ENCODE measurements at regions not wholly inside any gene's neighbourhood (a gene's known extent, or its start where the extent isn't known, plus 50 kb on each side); places are given as distances from the start of the nearest gene placed in this dataset.

DNA sequence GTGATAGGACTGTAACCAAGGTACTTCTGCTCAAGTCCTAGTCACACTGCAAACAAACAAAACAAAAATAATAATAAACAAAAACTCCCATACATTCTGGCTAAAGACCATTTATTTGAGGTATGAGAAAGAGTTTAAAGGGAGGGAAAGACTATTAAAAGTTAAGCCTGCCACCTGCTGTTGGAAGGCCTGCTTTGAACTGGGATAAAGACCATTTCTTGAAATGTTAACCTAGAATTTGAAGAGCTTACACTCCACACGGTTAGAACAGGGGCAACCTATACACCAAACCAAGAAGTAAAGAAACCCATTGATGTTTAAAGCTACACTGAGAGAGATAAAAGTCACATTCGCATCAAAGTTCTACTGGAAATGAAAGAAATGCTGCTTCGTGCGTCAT is 548.7 kb upstream of the DIPK2B start (continued):
- TF ChIP-seq MAZ (CRISPR knock-in tag; conservative IDR thresholded peaks at IDR 0.05 in 1 of 2, IDR thresholded peaks at IDR 0.05 in 1 of 2): no peak
- no peak for TF ChIP-seq KHSRP (IDR thresholded peaks at IDR 0.05)

DNA sequence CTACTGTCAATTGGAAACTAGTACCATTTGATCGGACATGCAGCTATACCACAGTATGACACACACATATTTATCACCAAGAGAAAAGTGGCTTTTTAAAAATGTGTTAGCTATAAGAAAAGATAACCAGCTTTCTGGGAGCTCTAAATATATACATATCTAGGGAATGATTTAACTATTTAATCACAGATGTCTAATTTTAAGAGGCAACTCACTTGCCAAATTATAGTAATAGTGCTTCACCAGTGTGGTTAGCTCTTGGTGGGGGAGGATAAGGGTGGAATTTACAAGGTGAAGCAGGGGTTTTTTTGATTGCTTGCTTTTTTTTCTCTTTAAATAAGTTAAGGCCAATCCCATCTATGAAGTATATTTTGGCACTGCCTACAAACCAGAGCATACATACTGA is 547.7 kb upstream of the DIPK2B start:
- ATAC-seq (no peak), FAIRE-seq (no peak), DNase-seq (ENCODE audit: extremely low read depth in 1 of 4, low spot score in 3 of 4) (no peak)
- Histone ChIP-seq H3K36me3 (ENCODE audit: control insufficient read depth, insufficient read depth, low read length) (peaks cover 4% of the 10 kb centered on the region; the same call in 1 of the 3 replicates), H3K4me2 (ENCODE audit: insufficient read depth, low read length) (no peak overlapping the region), H3K4me3 (no peak overlapping the region), H3K9ac (ENCODE audit: insufficient read depth in 1 of 2, low read depth in 2 of 2, low read length in 2 of 2) (no peak overlapping the region), H3K27me3 (ENCODE audit: control insufficient read depth in 2 of 2, insufficient read depth in 2 of 2, low read length in 2 of 2) (no peaks in the 10 kb centered on the region), H3K9me3 (replicated peaks; ENCODE audit: control insufficient read depth, insufficient read depth, low read depth, low read length) (no peaks in the 10 kb centered on the region), H2AFZ (ENCODE audit: low read depth, low read length) (no peak overlapping the region), H3K79me2 (ENCODE audit: control insufficient read depth, insufficient read depth, low read length) (no peaks in the 10 kb centered on the region), H3K4me1 (replicated peaks in 1 of 2; ENCODE audit: control insufficient read depth in 2 of 2, insufficient read depth in 2 of 2, low read length in 2 of 2) (no peaks in the 10 kb centered on the region), H3K27ac (ENCODE audit: extremely low read depth, low read depth, low read length) (no peak overlapping the region), H3K9me1 (ENCODE audit: control insufficient read depth, insufficient read depth, low read length) (no peaks in the 10 kb centered on the region), H4K20me1 (replicated peaks; ENCODE audit: control insufficient read depth, insufficient read depth, low read length) (no peaks in the 10 kb centered on the region)
- ChIA-PET CTCF (ENCODE audit: low intra/inter-chr PET ratio) (no interaction called here), POLR2A (no interaction called here)
- intact Hi-C loops (cut with micrococcal nuclease) (no loop called here), in situ Hi-C loops (cut with MboI) (no loop called here)
- WGBS (ENCODE audit: insufficient coverage, low coverage, missing lambda C conversion rate): 29% methylated on average over 1 of the region's 1 CpG
- BruUV-seq (replicated peaks): no TSS peak
- TF ChIP-seq, protein P1, sequence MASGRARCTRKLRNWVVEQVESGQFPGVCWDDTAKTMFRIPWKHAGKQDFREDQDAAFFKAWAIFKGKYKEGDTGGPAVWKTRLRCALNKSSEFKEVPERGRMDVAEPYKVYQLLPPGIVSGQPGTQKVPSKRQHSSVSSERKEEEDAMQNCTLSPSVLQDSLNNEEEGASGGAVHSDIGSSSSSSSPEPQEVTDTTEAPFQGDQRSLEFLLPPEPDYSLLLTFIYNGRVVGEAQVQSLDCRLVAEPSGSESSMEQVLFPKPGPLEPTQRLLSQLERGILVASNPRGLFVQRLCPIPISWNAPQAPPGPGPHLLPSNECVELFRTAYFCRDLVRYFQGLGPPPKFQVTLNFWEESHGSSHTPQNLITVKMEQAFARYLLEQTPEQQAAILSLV (tag; IDR thresholded peaks at IDR 0.05): no peak

DNA sequence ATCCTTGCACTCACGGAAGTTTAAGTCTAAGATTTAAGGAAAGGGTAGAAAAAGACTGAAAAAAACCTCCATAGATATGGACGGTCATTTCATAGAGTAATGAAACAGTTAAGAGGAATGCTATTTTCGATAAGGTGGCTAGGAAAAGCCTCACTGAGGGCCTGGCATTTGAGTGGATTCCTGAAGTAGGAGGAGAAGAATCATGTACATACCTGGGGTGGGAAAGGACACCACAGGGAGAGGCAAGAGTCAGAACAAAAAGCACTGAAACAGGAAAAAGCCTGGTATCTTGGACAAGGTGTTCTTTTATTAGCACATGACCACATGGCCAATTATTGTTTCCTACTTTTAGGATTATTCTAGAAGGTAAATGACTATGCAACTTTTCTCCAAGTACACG is 547.2 kb upstream of the DIPK2B start:
- Histone ChIP-seq H4K20me1 (replicated peaks; ENCODE audit: control insufficient read depth, insufficient read depth, low read length) (no peaks in the 10 kb centered on the region), H3K4me3 (no peak overlapping the region), H3K27me3 (ENCODE audit: control insufficient read depth in 2 of 2, insufficient read depth in 2 of 2, low read length in 2 of 2) (no peaks in the 10 kb centered on the region), H3K79me2 (ENCODE audit: control insufficient read depth, insufficient read depth, low read length) (no peaks in the 10 kb centered on the region), H3K4me2 (ENCODE audit: insufficient read depth, low read length) (no peak overlapping the region), H3K4me1 (replicated peaks in 1 of 2; ENCODE audit: control insufficient read depth in 2 of 2, insufficient read depth in 2 of 2, low read length in 2 of 2) (no peaks in the 10 kb centered on the region), H3K9me3 (replicated peaks; ENCODE audit: control insufficient read depth, insufficient read depth, low read depth, low read length) (no peaks in the 10 kb centered on the region), H2AFZ (ENCODE audit: low read depth, low read length) (no peak overlapping the region), H3K36me3 (ENCODE audit: control insufficient read depth, insufficient read depth, low read length) (peaks cover 4% of the 10 kb centered on the region; the same call in 1 of the 3 replicates), H3K9me1 (ENCODE audit: control insufficient read depth, insufficient read depth, low read length) (no peaks in the 10 kb centered on the region), H3K27ac (ENCODE audit: extremely low read depth, low read depth, low read length) (no peak overlapping the region), H3K9ac (ENCODE audit: insufficient read depth in 1 of 2, low read depth in 2 of 2, low read length in 2 of 2) (no peak overlapping the region)
- POLR2A ChIA-PET: no interaction called here
- FAIRE-seq (no peak), ATAC-seq (no peak), DNase-seq (ENCODE audit: extremely low read depth in 1 of 4, low spot score in 3 of 4) (no peak)
- BruUV-seq (replicated peaks): no TSS peak
- in situ Hi-C loops (cut with MboI): no loop called here
- 17% methylated on average over 4 of the region's 4 CpGs for WGBS (ENCODE audit: insufficient coverage, low coverage, missing lambda C conversion rate)
- CTCF ChIA-PET (ENCODE audit: low intra/inter-chr PET ratio): no interaction called here
- intact Hi-C loops (cut with micrococcal nuclease): no loop called here
- TF ChIP-seq ZNF3 (CRISPR knock-in tag; IDR thresholded peaks at IDR 0.05) (no peak), ZNF384 (IDR thresholded peaks at IDR 0.05; ENCODE audit: low read depth, low read length) (no peak), BRD4 (IDR thresholded peaks at IDR 0.05) (no peak), ZC3H8 (IDR thresholded peaks at IDR 0.05) (no peak), CREB1 (IDR thresholded peaks at IDR 0.05) (no peak), CREB1 (CRISPR knock-in tag; IDR thresholded peaks at IDR 0.05) (no peak), CBX1 (IDR thresholded peaks at IDR 0.05; ENCODE audit: low read depth) (no peak), PHF20 (IDR thresholded peaks at IDR 0.05; ENCODE audit: partially characterized antibody) (no peak), KLF13 (tag; IDR thresholded peaks at IDR 0.05; ENCODE audit: borderline replicate concordance, low read depth) (no peak), ZNF354B (CRISPR knock-in tag; IDR thresholded peaks at IDR 0.05) (no peak), ZNF212 (CRISPR knock-in tag; IDR thresholded peaks at IDR 0.05) (no peak), CREBBP (IDR thresholded peaks at IDR 0.05; ENCODE audit: low read depth, low read length) (no peak), HCFC1 (IDR thresholded peaks at IDR 0.05; ENCODE audit: low read depth, low read length) (no peak)
- TF ChIP-seq, protein P2, sequence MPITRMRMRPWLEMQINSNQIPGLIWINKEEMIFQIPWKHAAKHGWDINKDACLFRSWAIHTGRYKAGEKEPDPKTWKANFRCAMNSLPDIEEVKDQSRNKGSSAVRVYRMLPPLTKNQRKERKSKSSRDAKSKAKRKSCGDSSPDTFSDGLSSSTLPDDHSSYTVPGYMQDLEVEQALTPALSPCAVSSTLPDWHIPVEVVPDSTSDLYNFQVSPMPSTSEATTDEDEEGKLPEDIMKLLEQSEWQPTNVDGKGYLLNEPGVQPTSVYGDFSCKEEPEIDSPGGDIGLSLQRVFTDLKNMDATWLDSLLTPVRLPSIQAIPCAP (CRISPR knock-in tag; IDR thresholded peaks at IDR 0.05; ENCODE audit: borderline replicate concordance): no peak
